ENCODE measurements at regions not wholly inside any gene's neighbourhood (a gene's known extent, or its start where the extent isn't known, plus 50 kb on each side); places are given as distances from the start of the nearest gene placed in this dataset.

DNA sequence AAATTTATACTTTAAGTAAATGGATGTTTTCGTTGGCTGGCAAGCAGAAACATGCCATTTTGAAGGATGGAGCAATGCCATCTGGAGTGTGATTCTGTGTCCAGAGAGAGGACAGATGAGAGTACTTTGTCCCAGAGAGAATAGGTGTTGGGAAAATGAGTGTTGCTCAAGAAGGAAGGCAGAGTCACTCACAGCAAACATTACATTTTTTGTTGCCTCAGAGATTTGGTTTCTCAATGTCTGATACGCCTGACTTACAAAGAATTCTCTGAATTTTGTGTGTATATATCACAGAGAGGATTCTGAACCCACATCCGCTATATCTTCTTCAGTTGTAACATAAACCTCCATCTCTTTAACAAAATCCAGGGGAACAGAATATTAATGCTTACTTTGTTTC, 102.8 kb upstream of the PCDH18 start:
- CTCF ChIA-PET = no interaction called here
- DNase-seq (ENCODE audit: low read depth, low spot score) = no peak
- intact Hi-C loops (cut with micrococcal nuclease) = no loop called here
- H3K4me3 ChIP-seq (replicated peaks in 1 of 3; ENCODE audit: insufficient read depth in 1 of 3, low read depth in 1 of 3, low read length in 3 of 3) = no peak overlapping the region
- FAIRE-seq = no peak
- no peaks in the 10 kb centered on the region for H3K4me1 ChIP-seq (ENCODE audit: control insufficient read depth, extremely low read depth, insufficient read depth, low read length)
- no TSS peak for BruUV-seq (replicated peaks)
- H3K27me3 ChIP-seq (ENCODE audit: control insufficient read depth in 2 of 2, insufficient read depth in 2 of 2, low read length in 2 of 2) = no peaks in the 10 kb centered on the region
- H3K36me3 ChIP-seq (ENCODE audit: control insufficient read depth in 2 of 2, extremely low read depth in 1 of 2, insufficient read depth in 2 of 2, low read length in 2 of 2) = no peaks in the 10 kb centered on the region
- H3K9me1 ChIP-seq (replicated peaks; ENCODE audit: control insufficient read depth, extremely low read depth, insufficient read depth, low read length) = no peaks in the 10 kb centered on the region
- H3K27ac ChIP-seq (ENCODE audit: insufficient read depth, low read depth, low read length) = no peak overlapping the region
- no peaks in the 10 kb centered on the region for H3K79me2 ChIP-seq (ENCODE audit: control insufficient read depth, insufficient read depth, low read length)
- H3K9me3 ChIP-seq (replicated peaks; ENCODE audit: control insufficient read depth, insufficient read depth, low read length) = no peaks in the 10 kb centered on the region
- TF ChIP-seq POLR2A (IDR thresholded peaks at IDR 0.05; ENCODE audit: low read depth, low read length) = no peak
- TF ChIP-seq FOS (IDR thresholded peaks at IDR 0.05; ENCODE audit: borderline replicate concordance, insufficient read depth, low read length) = no peak
- TF ChIP-seq CTCF (IDR thresholded peaks at IDR 0.05; ENCODE audit: extremely low read depth in 1 of 2, insufficient read depth in 1 of 2, low read depth in 1 of 2, low read length in 2 of 2) = no peak
- no peak for TF ChIP-seq POLR2AphosphoS5 (IDR thresholded peaks at IDR 0.05; ENCODE audit: insufficient read depth, low read depth, low read length)
- TF ChIP-seq MAX (IDR thresholded peaks at IDR 0.05; ENCODE audit: insufficient read depth, insufficient read length) = no peak
- TF ChIP-seq MYC (IDR thresholded peaks at IDR 0.05; ENCODE audit: low read depth, low read length) = no peak
- TF ChIP-seq GATA2 (IDR thresholded peaks at IDR 0.05; ENCODE audit: insufficient read depth, insufficient read length, low read depth, low read length) = no peak
- TF ChIP-seq EZH2 (IDR thresholded peaks at IDR 0.05; ENCODE audit: borderline replicate concordance, low read depth, low read length, severe bottlenecking) = no peak
- TF ChIP-seq JUN (IDR thresholded peaks at IDR 0.05; ENCODE audit: borderline replicate concordance, insufficient read depth, insufficient read length, low read depth) = no peak
- no peak overlapping the region for H3K9ac ChIP-seq (replicated peaks; ENCODE audit: extremely low read depth, insufficient read depth, low read length)
- H4K20me1 ChIP-seq (replicated peaks; ENCODE audit: control insufficient read depth, extremely low read depth, insufficient read depth, low read length) = no peaks in the 10 kb centered on the region
- POLR2A ChIA-PET = no interaction called here
- H2AFZ ChIP-seq (ENCODE audit: low read depth, low read length) = no peak overlapping the region
- dilution Hi-C loops (cut with MboI; ENCODE audit: extremely low pct_ligation_motif_present, low sequenced_read_pairs) = no loop called here
- H3K4me2 ChIP-seq (ENCODE audit: insufficient read depth, low read length) = no peak overlapping the region

All from endothelial cell of umbilical vein (primary cell).